ENCODE measurements at regions not wholly inside any gene's neighbourhood (a gene's known extent, or its start where the extent isn't known, plus 50 kb on each side); places are given as distances from the start of the nearest gene placed in this dataset.

DNA sequence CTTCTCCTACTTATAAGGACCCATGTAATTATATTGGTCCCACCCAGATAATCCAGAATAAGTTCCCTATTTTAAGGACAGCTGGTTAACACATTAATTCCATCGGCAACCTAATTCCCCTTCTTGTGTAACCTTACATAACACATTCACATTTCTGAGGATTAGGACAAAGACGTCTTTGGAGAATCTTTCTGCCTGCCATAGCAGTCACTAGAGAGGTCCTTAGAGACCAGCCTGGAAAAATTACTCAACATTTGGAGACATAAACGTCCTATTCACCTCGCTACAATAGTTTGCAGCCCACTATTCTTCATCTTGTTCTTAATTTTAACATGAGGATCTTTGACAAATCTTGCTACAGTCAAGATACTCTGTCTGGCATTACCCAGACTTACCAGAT, 100.1 kb downstream of the MAFB start:
- DNase-seq: no peak

DNA sequence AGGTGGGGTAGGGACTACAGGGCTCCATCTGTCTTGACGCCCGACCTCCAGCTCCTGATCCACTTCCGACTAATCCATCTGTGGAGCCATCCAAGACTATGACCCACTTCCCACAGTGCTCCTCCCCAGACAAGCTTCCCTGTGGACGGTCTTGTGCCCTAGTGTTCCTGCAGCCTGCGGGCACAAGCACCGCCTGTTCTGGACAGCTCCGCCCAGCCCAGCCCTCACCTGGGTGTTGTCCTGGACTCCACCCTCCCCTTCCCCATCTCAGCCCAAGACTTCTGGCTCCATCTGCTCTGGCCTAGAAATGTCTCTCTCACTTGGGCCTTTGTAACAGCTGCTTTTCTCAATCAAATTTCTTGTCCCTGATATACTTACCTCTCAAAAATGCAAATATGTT, 102.0 kb downstream of the MAFB start:
- DNase-seq: no peak

DNA sequence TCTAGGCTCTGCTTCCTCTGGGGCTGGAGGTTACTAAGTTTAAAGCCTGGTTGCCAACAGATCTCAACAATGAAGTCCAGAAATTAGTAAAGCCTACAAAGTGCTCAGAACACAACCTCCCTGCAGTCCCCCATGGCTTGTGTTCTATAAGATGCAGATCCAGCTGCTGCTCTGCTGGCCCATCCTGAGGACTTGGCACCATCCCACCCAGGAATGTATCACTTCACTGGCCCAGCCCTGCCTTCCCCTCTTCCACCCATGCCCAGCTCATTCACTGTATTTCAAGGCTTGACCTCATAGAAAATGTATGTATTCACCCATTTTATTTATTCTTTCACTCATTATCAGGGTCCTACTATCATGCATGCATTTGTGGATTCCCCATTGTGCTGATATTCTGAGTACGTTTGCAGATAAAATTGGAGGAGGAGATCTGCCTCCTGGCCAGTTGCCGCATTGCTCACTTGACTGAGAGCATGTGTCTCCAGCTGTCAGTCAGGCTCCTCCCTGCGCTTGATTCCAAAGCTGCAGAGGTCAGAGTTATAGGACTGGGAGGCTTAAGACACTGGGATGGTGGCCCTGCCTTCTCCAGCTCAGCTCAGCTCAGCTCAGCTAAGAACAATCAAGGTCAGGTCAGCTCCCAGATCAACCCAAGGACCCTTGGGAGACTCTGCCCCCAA, 104.8 kb downstream of the MAFB start:
- DNase-seq: no peak

DNA sequence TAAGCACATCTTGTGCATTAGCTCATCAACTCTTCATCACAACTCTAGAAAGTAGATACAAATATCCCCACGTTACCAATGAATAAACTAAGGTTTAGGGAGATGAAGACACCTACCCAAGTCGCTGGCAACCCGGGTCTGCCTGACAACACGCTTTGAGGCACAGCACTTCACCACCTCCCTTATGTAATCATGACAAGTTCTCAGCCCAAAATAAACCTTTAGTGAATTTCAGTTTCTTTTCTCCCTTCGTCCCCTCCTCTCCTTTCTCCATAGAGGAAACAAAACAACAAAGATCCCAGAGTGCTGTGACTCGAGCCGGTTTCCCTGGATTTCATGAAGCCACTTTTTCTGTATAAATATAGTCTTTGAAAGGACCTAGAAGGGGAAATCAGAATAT, 105.4 kb downstream of the MAFB start:
- DNase-seq: no peak

DNA sequence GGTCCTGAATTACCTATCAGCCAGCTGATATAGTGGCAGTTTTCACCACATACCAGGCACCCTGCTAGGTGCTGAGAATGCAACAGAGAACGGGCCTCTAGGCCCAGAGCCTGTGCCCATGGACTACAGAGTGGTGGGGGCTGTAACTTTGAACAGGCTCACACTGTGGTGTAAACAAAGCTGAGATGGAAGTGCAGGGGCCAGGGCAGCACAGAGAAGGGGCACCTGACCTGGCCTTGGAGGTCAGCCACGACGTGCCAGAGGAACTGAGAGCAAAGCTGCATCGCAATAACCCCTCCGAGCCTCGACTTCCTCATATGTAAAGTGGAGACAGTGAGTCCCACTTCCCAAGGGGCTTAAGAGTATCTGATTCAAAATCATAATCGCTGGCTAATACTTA, 105.8 kb downstream of the MAFB start:
- no peak for DNase-seq

DNA sequence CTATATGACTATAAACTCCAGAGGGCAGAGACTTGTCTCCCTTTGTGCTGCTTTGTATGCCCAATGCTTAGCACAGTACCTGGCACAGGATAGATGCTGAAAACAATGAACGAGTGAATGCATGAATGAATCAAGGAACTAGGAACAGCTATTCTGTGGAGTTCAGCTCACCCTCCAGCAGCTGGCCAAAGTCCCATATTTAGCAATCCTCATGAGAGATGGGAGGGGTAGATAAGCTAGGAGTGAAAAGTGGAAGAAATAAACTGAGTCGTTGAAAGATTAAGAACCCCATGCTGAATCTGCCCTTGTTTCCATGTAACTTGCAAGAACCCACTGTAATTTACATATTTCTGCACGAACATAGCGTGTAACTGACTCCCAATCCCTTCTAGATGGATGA, 106.5 kb downstream of the MAFB start:
- DNase-seq: no peak

DNA sequence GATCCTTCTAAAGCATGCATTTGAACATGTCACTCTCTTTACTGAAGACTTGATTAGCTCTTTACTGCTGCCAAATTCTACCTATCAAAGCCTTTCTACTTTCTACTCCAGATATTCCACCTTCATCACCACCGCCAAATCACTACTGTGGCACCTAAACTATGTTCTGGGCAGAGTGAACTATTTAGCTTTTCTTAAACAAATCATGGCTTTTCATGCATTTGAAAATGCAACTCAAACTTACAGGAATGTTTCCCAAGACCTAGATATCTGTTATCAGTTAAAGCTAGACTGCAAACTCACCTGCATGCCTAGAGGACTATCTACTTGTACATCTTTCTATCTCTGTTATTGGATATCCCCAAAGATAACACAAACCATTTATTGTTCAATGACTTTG, 109.3 kb downstream of the MAFB start:
- no peak for DNase-seq

DNA sequence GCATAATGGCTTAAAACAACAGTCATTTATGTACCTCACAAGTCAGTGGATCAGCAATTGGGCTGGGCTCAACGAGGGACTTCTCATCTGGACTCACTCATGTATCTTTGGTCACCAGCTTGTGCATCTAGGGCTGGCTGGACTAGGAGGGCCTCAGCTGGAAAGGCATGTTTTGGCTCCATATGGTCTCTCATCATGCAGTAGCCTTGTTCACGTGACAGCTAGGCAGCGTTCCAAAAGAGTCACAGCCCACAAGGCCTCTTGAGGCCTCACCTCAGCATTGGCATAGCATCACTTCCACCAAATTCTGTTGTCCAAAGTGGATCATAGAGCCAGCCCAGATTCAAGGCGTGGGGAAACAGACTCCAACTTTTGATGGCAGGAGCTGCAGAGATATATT, 110.1 kb downstream of the MAFB start:
- DNase-seq: peak; percentile 2

DNA sequence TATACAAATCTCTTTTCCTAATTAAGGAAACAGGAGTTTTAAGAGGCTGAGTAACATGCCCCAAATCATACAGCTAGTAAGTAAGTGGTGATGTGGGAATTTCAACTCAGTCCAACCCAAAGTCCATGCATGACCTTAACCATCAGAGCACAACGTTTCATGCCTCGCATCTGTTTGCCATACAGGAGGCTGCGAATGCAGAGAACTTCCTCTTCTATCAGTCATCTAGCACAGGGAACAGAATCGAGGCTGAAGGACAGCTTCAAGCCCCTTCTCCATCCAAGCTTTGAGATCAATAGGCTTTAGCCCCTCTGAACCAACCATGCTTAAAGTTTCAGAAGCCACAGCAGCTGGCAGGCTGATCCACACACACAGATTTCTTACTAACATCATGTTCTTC, 113.2 kb downstream of the MAFB start:
- no peak for DNase-seq

DNA sequence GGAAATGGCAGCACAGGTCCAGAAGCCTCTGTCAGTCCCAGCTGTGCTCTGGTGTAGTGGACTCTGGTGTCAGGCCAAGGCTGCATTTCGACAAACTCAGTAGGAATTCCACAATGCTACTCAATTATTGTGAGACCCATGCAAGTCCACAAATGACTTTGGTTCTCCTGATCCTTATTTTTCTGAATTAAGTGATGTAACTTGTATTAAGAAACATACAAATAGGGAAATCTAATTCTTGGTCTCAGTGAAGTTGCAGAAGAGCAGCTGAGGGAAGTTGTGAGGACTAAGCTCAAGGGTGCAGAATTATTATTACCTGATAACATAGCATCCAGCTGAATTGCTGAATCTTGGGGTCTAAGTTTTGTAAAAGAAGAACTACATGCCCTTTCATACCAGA, 116.8 kb downstream of the MAFB start:
- no peak for DNase-seq

DNA sequence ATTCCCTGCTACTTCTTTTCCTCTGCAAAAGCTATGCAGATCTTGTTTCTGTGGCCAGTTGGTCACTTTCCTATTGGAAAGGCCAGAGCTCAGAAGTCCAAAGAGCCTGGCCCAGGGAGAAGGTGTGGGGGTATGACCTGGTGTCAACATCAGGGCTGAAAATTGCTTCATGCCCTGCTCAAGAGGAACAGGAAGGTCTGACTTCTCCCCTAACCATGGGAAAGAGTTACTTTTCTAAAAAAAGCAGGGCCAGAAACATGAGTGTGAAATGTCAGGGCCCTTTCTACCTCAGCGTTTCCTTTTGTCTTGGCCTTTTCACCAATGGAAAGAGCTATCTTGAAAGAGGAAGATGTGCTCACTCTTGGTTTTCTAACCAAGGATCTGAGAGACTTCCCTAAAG, 117.4 kb downstream of the MAFB start:
- no peak for DNase-seq

DNA sequence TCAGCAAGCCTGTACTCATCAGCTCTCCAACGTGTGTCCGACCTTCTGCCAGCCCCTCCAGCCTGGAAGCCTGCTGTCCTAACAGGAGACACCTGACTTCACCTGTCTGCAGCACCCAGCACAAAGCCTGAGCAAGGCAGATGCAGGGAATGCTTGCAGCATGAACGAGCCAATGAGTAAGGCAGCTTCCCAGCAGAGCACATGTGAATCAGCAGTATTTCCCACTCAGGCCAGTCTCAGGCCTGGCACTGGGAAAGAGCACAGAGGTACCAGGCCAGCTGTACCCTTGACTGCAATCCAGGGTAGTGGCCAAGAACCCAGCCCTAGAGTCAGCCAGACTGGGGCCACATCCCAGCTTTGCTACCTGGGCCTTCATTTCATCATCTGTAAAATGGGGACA, 120.8 kb downstream of the MAFB start:
- DNase-seq: no peak

DNA sequence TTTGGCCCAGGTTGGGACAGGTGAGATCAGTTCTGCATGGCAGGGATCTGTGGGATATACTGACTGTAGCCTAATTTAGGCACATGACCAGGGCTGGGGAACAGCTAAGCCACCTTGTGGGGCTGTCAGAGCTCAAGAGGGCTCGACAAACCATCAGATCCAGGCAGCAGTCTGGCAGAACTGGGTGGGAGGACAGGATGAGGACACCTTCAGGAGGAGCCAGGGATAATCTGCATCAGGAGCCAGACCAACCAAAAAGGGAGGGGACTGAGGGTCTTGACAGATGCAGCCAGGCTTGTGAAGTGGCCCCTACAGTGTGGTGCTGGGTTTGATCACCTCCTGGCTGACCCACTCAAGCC, 123.4 kb downstream of the MAFB start:
- DNase-seq: no peak

DNA sequence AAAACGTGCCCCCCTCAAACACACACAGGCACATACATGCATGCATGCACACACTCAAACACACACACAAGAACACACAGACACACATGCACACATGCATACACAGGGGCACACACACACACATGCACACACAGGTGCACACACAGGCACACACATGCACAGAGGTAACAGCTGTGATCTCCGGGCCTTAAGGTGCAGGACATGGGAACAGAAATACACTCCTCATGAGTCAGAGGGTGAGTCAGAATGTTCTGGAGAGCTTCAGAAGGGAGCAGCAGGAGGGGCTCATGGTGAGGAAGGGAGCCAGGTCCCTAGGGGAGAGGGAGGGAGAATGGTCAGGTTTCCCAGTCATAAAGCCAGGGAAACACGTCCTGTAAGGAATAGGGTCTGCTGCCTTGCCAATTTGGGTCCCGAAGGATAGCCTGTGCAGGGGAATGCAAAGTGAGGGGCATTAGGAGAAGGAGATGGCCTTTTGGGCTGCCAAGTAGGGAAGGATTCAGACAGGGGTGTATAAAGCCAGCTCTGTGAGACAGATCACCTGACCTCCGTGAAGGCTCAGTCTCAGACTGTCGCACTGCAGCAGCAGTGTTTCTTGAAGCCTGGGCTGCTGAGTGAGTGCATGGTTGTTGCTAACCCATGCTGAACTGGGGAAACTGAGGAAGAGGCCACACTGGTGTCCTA, 123.9 kb downstream of the MAFB start:
- DNase-seq: no peak

DNA sequence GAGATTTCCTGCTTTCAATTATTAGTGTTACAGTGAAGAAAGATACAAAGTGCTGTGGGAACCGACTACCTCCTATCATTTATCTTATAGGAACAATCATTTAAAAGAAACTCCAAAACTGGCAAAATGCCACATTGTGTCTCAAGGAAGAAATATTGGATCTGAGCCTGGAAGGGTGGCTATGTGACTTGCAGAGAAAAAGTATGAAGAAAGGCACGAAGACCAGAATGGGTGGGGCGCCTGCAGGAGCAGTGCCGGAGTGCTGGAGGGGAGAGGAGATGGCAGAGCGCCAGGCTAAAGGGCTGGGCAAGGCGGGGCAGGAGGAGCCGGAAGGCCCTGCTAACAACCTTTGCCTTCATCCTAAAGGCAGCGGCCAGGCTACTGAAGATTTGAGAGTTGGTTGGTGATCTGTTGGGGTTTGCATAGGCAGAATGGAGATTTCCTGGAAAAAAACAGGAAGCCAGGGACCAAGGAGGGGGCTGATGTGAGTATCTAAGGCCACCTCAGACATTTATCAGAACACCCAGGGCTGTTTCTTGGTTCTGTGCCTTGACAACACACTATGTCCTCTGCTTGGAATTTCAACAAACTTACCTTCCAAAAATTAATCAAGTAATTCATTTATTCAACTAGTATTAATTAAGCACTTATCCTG, 125.6 kb downstream of the MAFB start:
- no peak for DNase-seq

DNA sequence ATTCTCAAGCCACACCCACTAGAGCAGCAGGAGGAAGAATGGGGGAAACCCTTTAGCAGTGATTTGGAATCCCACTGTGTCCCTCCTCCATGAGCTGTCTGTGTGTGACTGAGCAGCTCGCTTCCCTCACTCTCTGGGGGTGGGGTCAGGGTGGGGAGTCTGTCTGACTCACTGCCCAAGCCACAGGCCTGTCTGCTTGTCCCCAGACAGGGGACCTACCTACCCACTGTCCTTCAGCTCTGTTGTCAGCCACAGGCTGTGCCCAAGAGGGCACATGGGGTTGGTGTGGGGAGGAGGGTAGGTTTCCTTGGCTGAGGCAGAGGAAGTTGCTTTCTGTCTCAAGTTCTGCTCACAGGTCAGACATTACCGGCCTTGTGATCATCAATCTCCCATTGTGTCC, 127.0 kb downstream of the MAFB start:
- no peak for DNase-seq

DNA sequence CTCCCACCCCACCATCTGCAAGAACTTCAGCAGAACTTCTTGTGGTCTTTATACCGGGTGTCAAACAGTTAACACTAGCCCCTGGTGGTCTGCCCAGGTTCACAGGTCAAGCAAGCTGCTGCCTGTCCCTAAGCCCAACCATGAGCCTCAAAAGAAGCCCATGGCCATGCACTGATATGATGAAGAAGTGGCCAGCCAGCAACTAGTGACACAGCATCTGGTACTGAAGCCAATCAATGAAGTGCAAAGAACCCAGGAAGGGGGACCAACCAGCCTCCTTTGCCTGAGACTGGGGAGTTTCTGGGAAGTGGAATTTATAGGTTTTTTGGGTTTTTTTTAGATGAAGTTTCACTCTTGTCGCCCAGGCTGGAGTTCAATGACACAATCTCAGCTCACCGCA, 127.8 kb downstream of the MAFB start:
- no peak for DNase-seq

DNA sequence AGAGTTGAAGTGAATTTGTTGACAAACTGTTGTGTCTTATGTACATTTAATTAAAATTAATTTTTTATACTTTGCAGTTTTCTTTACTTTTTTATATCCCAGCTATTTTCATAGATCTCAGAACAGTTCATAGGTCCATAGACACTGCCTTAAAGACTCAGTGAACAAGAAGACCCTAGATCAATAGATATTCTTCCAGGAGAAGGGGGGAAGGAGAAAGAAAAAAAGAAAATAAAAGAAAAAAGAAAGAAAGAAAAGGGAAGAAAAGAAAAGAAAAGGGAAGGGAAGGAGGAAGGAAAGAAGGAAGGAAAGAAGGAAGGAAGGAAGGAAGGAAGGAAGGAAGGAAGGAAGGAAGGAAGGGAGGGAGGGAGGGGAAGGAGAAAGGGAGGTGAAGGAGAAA, 130.8 kb downstream of the MAFB start:
- no peak for DNase-seq

DNA sequence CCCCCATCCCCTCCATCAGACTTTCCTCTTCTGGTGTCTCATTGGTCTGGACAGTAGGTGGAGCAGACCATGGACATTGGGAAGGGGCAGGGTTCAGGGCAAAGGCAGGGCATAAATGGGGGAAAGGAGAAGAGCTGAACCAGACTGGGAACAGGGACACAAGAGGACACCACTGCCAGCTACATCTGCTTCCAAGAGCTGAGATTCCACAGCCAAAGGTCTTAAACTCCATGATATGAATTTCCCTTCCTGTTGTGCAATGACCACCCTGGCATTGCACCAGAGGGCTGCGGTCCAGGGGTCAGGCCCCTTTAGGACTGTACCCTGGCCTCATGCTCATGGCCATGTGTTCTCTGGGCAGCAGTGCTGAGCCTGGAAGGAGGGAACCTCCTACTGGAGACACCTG, 137.9 kb downstream of the MAFB start:
- DNase-seq: no peak

DNA sequence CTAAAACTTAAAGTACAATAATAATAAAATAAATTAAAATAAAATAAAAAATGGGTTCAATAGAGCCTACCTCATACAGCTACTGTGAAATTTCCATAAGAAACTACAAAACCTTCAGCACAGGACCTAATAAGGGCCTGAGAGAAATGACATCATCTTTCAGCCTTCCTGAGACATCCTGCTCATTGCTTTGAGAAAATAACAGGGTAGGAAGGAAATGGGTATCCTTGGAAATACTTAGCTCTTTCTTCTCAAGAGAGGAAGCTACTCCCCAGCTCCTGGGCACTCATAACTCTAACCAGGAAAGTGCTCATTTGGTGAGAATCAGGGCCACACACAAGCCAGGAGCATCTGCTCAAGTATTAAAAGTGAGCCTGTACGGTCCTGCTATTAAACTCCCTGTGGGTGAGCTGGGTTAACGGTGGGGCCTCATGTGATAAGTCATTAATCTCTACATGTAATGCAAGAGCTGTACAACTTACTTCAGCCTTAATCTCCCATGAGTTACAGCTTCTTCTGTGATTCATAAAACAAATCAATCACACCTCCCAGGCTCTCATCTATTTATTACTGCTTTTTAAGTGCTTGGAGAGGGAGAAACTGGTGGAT, 141.4 kb downstream of the MAFB start:
- DNase-seq: no peak

DNA sequence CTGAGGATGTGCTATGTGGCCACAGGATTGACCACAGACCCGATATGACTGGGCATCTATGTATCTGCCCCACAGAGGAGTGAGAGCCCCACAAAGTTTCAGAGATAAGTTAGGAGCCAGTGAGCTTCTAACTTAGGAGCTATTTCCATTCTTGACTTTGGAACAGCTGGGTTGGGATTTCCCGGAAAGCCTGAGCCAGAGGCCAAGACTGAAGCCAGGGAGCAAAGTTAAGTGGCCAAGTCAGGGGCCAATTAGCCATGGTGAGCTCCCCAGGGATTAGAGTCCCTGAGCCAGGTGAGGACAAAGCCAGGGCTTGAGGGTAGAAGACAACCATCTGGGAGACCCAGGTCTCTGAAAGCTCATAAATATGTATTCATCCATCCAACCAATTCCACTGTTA, 143.6 kb downstream of the MAFB start:
- no peak for DNase-seq

DNA sequence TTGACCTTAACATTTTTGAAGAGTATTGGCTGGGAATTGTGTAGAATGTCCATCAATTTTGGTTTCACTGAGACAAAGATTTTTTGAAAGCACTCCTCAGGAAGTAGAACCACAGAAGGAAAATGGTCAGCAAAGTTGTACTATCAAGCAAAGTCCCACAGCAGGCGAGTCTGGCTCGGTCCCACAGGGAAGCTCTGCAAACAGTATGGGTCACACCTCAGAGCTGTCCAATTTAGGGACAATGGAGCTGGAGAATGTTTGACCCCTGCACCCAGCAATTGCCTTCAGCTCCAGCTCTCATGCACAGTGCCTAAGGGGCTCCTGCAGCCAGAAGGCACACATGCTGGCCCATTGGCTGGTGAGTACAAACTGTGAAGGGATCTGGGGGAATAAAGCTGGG, 147.0 kb downstream of the MAFB start:
- no peak for DNase-seq

DNA sequence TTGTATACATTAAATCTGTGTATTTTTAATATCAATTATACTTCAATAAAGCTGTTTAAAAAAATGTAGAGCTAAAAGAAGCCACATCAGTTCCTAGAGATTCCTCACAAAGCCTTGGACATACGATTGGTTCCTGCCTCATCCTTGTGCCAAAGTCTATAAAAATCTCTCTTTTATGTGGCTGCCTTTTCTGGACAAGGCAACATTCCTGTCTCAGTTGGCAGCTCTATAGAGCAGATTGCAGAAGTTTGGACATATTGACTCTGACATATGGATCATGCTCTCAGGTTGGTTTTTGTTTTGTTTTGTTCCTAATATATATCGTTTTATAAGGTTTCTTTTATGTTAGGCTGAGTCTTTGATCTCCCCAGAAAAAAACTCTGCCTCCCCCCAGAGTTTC, 148.9 kb downstream of the MAFB start:
- no peak for DNase-seq

DNA sequence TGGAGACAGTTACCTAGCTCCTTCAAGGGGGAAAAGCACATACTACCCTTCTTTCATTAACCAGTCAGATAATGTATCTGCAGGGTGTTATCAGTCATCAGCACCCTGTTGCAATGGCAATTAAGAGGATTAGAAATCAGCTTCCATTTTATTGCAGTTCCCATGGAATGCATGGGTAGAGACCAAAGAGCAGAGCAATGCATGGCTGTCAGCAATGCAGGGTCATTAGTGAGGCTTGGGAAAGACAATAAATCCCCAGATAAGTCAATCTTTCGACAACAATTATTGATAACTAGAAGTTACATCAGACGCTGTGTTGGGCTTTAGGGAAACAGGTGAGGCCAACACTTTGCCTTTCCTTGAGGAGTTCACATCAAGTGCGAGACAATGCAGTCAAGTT, 150.9 kb downstream of the MAFB start:
- DNase-seq: no peak
